Left ventricle myocardium inferior (tissue), 1 donor: ENCODE measurements at regions not wholly inside any gene's neighbourhood (a gene's known extent, or its start where the extent isn't known, plus 50 kb on each side); places are given as distances from the start of the nearest gene placed in this dataset.
"Not testable (repeated sequence)": the region's sequence is repeated elsewhere in the genome, so short reads cannot be mapped to it uniquely, and the experiment has no call there.

Source experiments
- DNase-seq: peaks from one replicate; pipeline ENCODE4 v3.0.0-alpha.2; 2020
- H3K27ac ChIP-seq: fragments of 200-600 bp; replicated peaks from 2 replicates; pipeline ENCODE4 v1.8.0; 2021
- H3K27me3 ChIP-seq: fragments of 200-600 bp; 2 replicates; pipeline ENCODE4 v1.8.0; 2021; ENCODE audit warnings: low read depth
- H3K36me3 ChIP-seq: fragments of 200-600 bp; 2 replicates; pipeline ENCODE4 v1.8.0; 2021
- H3K4me1 ChIP-seq: fragments of 200-600 bp; 2 replicates; pipeline ENCODE4 v1.8.0; 2021
- H3K4me3 ChIP-seq: fragments of 200-600 bp; 2 replicates; pipeline ENCODE4 v1.8.0; 2021; ENCODE audit warnings: mild to moderate bottlenecking, moderate library complexity
- H3K9me3 ChIP-seq: fragments of 200-600 bp; replicated peaks from 2 replicates; pipeline ENCODE4 v1.8.0; 2021
- CTCF ChIP-seq: fragments of 200-600 bp; IDR thresholded peaks from 2 replicates; pipeline ENCODE4 v1.8.0; 2021; ENCODE audit warnings: antibody characterized with exemption, mild to moderate bottlenecking, borderline replicate concordance
- intact Hi-C: fragments of 100-400 bp; cut with micrococcal nuclease; formaldehyde crosslinking; loops from one replicate; pipeline ENCODE4 v1.11.0; 2022
- donor health status: DM: no; HTN: yes; CAD: no; lungs with severe emphysema.

GRCh38 chr6:170038251-170038650 lies 252.6 kb downstream of the DLL1 start:
- H3K4me1 ChIP-seq = peaks cover 24% of the 10 kb centered on the region
- no peak for DNase-seq
- no peak overlapping the region for H3K27ac ChIP-seq
- H3K27me3 ChIP-seq = no peaks in the 10 kb centered on the region
- H3K36me3 ChIP-seq = no peaks in the 10 kb centered on the region
- peaks cover 8% of the 10 kb centered on the region for H3K9me3 ChIP-seq
- no peak for TF ChIP-seq CTCF
- H3K4me3 ChIP-seq = no peak overlapping the region
- intact Hi-C loops = no loop called here

GRCh38 chr6:170037541-170038250 lies 253.2 kb downstream of the DLL1 start:
- Histone ChIP-seq H3K4me3 (no peak overlapping the region), H3K27ac (no peak overlapping the region), H3K9me3 (peaks cover 8% of the 10 kb centered on the region), H3K36me3 (no peaks in the 10 kb centered on the region), H3K27me3 (no peaks in the 10 kb centered on the region), H3K4me1 (peaks cover 18% of the 10 kb centered on the region)
- TF ChIP-seq CTCF = no peak
- intact Hi-C loops = no loop called here
- no peak for DNase-seq

- no peak overlapping the region for H3K27ac ChIP-seq
- H3K4me1 ChIP-seq = peaks cover 10% of the 10 kb centered on the region
- H3K36me3 ChIP-seq = no peaks in the 10 kb centered on the region
- peaks cover 8% of the 10 kb centered on the region for H3K9me3 ChIP-seq
- TF ChIP-seq CTCF = no peak
- DNase-seq = no peak
- H3K4me3 ChIP-seq = no peak overlapping the region
- no peaks in the 10 kb centered on the region for H3K27me3 ChIP-seq
- intact Hi-C loops = no loop called here
These were observed 254.0 kb downstream of the DLL1 start for GRCh38 chr6:170036916-170037315.

- H3K9me3 ChIP-seq, DNase-seq, H3K36me3 ChIP-seq, H3K4me1 ChIP-seq, H3K4me3 ChIP-seq, H3K27ac ChIP-seq, H3K27me3 ChIP-seq, intact Hi-C loops: not testable (repeated sequence)
These were observed 254.5 kb downstream of the DLL1 start for GRCh38 chr6:170036367-170036766.

- H3K9me3 ChIP-seq = peaks cover 8% of the 10 kb centered on the region
- H3K27me3 ChIP-seq = no peaks in the 10 kb centered on the region
- no peak overlapping the region for H3K27ac ChIP-seq
- DNase-seq = no peak
- no peak for TF ChIP-seq CTCF
- intact Hi-C loops = no loop called here
- H3K36me3 ChIP-seq = no peaks in the 10 kb centered on the region
- H3K4me3 ChIP-seq = no peak overlapping the region
- peaks cover 5% of the 10 kb centered on the region for H3K4me1 ChIP-seq
These were observed 255.0 kb downstream of the DLL1 start for GRCh38 chr6:170035901-170036304.

GRCh38 chr6:170035044-170035443 lies 255.8 kb downstream of the DLL1 start:
- H3K4me1 ChIP-seq = peaks cover 5% of the 10 kb centered on the region
- H3K27me3 ChIP-seq = no peaks in the 10 kb centered on the region
- no peak overlapping the region for H3K4me3 ChIP-seq
- H3K27ac ChIP-seq = no peak overlapping the region
- H3K36me3 ChIP-seq = no peaks in the 10 kb centered on the region
- intact Hi-C loops = no loop called here
- H3K9me3 ChIP-seq = peaks cover 8% of the 10 kb centered on the region
- TF ChIP-seq CTCF = no peak
- DNase-seq = no peak
